DMS 273 (cell line): ENCODE measurements at regions not wholly inside any gene's neighbourhood (a gene's known extent, or its start where the extent isn't known, plus 50 kb on each side); places are given as distances from the start of the nearest gene placed in this dataset.

Source experiments
- DNase-seq: peaks from one replicate; lab custom pipeline; 2025; ENCODE audit not compliant: unreplicated experiment; lab: John Stamatoyannopoulos, UW

DNA sequence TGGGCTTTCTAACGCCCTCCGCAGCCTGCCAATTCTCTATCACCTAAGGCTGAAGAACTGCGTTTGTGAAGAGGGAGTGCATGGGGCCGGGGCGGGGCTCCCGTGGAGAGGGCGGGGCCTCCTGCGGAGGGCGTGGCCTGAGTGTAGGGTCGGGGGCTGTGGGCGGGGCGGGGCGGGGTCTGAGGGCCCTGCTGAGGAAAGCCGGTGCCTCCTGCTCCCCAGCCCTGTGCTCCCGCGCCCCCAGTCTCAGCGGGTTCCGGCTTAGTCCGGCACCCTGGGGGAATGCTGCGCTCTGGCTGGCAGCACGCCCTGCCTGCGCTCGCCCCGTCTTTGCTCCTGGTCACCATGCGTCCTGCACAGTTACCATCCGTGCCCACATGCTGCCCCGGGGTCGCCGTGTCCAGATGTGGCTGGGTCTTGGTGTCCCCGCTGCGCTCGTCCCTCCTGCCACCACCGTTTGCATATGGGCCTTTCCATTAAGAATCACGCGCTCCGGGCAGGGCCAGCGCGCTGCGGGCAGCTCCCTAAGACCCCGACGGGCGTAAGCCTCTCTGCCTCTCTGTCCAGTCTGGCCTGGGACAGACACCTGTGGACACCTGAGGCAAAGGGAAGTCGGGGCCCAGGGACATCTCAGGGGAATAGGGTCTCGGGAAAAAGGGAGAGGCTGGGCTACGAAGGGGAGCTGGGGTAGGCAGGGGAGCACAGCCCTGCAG, 144.0 kb upstream of the RET start:
- DNase-seq, result peak; percentile 48

DNA sequence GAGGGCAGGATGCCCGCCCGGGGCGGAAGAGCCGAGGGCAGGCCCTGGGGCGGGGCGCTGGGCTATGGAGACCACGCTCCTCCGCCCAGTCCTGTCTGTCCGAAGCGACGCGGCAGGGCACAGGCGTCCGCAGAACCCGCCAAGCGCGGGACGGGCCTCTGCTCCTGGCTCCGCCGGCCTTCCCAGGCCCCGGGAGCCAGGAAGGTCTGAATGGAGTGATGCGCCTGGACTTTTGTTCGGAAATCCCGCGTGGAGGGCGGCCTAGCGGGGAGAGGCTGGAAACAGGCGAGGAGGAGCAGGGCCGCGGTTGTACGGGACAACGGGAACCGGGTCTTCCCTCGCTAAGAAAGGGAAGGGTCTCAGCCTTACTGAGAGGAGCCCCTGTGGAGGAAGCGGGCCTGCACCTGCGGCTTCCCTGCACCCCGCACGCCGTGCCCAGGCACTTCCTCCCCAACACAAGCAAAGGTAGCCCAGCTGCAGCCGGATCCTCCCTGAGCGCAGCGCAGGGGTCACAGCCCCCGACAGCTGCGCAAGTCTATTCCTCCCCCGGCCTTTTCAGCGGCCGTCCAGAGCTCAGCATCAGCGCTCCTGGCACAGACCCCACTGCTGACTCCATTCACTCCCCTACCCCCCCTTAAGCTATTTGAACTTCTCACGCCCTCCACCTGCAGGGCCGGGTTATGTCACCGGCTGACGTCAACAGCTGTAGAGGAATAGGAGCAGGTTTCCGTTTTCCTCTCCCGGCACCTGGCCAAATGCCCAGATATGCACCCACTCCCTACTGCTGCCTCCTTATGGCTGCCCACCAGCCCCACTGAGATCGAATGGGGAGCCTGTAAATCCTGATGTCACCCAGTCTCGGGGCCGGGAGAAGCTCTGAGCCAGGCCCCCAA, 143.2 kb upstream of the RET start:
- DNase-seq, result peak; percentile 69

DNA sequence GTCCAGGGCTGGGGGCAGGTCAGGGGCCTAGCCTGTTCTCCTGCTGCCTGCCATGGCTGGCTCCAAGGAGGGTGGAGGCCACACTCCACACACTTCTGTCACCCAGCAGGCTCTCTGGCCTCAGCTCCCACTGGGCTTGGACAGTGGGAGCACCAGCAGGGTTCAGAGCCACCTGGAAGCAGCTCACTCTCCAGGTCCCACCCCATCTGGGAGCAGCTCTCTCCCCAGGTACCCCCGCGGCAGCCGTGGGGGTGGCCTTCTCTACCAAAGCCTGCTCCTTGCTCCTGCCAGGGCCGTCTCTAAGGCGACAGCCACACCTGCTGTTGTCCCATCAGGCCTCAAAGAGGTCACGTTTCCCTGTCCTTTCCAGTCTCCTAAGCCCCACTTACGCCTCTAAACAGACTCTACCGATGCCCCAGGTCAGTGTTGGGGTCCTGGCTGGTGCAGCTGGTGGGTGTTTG, 142.5 kb upstream of the RET start:
- DNase-seq, result no peak

DNA sequence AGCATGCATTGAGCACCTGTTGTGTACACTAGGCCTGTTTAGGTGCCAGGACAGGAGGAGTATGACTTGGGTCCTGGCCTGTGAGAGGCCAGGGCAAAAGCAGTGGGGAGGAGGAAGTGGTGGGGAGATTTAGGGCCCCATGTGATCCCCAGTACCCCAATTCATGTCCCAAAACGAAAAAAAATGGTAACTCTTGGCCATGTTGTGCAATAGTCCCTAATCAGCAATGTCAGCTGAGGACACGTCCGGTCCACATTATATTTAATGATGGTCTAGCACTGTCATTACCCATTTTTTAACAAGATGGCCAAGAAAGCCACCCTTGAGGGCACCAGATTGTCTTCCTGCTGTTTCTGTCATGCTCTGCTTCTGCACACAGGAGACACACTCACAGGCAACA, 142.0 kb upstream of the RET start:
- no peak for DNase-seq

DNA sequence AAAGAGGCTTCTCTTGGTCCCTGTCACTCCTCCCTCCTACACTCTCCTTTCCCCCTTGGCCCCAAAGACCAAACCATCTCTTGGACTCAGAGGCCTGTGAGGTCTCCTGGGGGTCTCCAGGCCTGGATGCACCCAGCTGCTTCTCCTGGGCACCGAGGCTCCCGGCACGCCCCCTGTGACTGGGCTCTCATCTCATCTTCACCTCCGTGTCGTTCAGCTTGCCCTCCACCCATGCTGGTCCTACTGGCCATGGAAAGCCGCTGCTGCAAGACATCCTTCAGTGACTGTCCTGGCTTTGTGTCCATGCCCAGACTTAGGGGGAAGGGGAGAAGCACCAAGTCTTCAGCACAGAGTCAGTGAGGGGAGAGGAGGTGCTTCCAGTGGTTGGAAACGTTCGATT, 141.4 kb upstream of the RET start:
- DNase-seq, result no peak

DNA sequence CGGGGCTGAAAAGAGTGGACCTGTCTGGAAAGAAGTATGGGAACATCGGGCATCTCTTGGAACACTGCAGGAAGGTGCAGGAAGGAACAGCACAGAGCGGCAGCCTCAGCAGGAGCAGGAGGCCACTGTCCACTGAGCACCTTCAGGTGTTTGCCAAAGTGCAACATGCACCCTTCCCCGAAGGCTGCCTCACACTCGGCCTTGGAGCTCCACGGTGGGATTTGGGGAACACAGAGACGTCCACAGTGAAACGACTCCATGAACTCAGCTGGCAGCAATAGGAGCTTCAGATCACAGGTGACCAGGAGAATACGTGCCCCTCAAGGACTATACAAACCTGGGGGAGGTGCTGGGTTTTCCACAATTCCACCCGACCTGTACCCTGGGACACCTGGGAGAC, 140.3 kb upstream of the RET start:
- DNase-seq, result no peak

DNA sequence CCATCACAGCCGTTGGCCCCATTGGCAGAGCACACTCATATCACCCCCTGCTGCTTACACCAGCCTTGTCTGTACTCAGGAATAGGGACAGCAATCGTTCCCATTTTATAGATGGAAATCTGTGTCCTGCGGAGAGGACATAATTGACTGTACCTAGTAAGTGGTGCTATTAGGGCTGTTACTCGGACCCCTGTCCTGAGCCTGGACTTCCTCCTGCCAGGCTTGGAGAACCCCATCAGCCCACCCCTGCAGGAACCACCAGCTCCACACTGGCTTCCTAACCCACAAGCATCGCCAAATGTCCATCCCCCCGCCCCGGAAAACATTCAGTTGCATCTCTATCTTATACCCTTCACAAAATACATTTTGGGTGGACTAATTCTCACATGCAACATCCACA, 139.8 kb upstream of the RET start:
- DNase-seq, result no peak

DNA sequence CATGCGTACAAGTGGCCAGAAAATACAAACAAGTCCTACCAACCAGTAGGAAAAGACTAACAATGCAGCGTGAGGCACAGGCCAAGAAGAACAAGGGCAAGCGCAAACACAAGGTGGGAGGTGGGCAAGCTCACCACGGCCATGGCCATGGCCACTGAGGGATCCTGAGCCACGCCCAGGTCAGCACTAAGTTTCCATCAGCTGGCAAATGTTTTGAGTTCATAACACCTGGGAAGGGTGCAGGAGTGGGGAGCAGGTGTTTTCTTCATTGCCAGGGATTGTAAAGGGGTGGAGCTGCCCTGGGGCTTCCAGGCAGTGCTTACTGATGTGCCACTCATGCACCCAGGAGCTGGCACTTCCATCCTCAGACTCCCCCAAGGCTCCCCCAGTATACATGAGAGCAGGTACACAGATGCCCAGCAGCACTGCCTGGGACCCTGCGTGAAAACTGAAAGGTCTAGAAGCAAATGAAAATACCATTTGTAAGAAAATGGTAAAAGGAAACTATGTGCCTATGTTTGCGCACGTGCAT, 139.2 kb upstream of the RET start:
- no peak for DNase-seq

DNA sequence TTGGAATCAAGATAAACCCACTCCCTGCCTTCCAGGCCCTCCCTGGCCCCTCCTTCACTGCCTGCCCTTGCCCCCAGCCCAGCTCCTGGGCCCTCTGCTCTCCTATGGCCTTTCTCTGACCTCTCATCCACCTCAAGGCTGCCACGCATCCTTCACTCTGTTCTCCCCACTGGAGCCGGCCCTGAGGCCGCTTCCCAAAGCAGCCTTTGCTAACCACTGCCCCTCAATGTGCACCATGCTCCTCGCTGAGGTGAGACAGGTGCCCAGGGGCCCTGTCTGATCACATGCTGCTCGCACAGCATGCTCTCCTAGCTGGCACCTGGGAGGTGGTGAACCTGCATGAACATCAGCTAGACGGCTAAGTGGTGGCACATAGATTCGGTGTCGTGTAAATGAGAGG, 138.5 kb upstream of the RET start:
- DNase-seq, result no peak

DNA sequence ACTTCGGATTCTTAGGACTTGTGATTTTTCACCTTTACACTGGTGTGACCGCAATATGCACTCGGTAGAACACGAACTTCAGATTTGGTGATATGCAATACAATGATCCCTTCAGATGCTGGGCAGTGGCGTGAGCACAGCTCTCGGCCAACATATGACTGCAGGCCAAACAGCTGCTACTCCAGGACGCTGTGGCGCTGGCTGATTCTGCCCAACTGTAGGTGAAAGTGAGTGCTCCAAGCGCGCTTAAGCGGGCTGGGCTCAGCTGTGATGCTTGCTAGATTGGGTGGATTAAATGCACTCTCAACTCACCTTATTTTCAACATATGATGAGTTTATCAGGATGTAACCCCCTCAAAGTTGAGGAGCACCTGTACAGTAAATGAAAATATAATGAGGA, 137.6 kb upstream of the RET start:
- no peak for DNase-seq

DNA sequence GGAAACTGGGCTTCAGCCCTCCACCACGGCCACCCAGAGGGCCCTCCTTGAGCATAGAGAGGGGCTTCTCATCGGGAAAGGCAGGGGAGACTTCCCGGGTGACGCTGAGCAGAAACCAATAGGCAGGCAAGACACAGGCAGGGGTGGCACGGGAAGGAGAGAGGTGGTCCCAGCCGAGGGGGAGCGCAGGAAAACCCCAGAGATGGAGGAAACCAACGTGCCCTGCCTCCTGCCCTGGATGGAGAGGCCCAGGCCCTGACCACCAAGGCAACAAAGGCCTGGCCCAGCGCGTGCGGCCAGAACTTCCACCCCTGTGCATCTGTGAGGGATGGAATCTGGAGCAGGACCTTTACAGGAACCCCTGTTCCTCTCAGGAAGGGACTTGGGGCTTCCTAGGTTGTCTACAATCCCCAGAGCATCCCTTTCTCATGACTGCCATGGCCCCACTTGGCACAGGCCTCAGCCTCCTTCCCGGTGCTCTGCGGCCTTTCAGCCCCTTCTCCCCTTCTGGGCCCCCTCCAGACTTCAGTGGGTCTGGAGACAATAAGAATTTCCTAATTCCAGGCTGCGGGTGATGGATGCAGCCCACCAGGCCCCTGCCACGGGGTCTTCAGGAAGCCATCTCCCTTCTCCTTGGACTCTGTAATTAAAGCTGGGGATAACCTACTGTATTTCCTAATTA, 137.0 kb upstream of the RET start:
- no peak for DNase-seq

DNA sequence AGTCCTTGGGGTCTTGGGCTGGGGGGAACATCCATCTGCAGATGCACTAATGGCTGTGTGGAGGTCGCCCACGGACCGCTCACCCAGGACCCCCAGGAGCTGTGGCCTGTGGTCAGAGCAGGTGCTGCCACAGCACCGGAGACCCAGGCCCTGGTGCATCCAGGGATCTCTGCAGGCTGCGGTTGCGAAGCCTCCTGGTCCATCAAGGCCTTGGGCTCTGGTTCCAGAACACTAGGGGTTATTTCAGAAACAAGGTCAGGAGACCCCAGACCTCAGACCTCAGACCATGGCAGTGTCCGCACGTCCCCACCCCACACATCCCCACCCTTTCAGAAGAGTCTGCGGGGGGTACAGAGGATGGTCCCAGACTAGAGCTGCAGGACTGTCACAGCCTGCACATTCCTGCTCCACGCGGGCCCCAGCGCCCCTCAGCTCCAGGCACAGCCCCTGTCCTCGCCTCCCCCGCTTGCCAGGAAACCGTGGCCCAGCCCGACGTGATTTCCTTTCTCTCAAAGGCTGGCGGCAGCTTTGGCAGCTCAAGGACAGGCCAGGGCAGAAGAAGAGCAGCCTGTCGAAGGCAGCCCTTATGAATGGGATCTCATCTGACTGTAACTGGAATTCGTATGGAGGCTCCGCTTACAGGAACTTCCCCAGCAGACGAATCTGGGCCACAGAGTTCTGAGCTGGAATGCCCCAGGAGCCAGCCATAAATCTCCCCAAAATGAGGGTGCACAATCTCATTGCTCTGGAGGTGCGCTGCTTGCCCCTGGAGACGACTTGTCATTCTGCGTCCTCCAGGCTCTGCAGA, 136.2 kb upstream of the RET start:
- no peak for DNase-seq

DNA sequence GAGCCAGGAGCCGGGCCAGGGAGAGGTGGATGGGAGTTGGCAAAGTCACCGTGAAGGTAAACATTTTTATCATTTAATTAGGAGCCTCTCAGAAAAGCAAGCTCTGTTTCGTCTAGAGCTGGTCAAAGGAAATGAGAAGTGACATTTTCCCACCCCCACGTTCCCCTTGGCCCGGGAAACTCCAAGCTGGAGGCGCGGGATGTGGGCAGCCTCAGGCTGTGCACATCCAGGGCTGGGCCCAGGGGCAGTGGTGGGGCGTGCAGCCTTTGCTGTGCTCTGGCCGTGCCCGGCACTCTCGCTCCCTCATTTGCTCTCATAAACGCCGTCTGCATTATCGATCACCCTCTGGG, 135.6 kb upstream of the RET start:
- no peak for DNase-seq

DNA sequence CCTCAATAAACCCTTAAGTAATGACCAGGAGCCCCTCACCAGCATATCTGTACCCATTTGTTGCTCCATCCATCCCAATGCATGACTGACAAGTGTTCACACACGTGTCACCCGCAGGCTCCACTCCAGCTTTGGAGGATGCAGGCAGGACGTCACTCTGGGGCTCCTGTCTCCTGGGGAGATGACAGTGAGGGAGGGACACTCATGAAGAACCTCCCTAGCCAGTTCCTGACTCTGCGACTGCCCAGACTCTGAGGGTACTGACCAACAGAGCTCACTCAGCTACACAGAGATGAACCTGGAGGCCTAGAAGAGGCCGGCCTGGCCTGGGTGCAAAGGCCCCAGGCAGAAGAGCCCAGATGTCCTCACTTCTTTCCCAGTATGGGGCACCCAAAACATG, 135.1 kb upstream of the RET start:
- no peak for DNase-seq

DNA sequence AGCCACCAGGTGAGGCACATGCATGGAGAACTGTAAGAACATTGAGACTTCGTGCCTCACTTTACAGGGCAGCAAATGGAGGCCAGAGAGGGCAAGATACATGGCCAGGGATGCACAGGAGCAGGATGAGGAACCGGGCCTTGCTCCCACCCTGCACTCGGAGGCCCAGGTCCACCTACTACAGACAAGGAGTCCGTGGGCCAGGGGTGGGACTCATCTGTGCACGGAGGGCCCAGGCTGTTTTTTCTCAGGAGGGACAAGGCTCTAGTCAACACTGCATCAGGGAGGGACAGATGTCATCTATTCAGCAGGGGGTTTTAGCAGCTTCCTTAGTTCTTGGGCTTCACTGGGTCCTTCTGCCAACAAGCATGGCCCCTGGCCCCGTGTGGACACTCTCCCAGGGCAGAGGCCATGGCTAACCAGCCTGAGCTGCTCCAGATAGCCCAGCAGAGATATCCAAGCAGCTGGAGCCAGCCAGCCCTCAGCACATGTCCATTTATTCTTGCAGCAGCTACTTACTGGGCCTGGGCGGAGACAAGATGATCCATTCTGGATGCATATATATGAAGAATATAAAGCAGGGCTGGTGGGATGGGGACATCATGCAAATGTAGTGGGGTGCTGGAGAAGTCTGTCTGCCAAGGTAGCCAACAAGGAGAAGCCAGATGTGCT, 134.5 kb upstream of the RET start:
- no peak for DNase-seq

DNA sequence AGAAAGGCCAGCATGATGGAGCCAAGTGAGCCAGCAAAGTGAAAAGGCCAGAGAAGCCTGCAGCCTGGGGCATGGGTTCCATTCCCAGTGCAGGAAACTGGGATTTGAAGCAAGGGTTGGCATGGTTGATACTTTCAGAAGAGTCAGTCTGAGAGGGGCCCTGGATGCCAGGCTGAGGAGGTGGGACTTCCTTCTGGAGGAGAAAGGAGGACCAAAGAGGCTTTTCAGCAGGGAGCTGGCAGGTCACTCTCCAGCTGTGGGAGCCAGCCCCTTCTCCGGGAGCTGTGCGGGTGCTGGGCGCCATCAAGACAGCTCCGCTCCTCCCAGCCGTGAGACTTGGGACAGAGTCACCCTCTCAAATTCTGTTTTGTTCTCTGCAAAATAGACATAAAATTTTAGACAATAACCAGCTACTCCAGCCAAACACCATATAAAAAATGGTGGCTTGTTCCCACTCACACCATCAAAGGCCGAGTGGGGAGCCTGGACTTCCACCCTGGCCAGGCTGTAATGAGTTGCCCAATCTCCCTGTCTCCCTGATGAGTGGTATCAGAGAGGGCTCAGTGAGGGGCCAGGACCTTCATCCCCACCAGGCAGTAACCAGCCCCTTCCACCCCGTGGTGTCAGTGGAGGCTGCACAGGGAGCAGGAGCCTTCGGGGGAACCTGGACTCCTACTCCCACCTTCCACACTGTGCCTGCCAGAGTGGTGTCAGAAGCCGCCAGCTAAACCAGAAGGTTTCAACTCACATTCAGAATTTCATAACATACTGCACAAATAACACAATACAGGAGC, 133.6 kb upstream of the RET start:
- no peak for DNase-seq

DNA sequence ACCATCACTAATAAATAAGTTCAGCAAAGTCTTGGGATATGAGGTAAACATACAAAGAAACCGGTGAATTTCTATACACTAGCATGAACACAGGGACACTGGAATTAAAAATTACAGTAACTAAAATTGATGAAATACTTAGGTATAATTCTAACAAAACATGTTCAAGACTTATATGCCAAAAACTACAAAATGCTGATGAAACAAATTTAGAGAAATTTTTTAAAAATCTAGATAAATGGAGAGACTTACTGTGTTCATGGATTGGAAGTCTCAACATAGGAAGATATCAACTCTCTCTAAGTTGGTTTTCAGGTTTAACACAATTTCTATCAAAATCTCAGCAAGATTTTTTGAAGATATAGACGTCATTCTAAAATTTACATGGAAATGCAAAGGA, 128.8 kb upstream of the RET start:
- DNase-seq, result no peak

DNA sequence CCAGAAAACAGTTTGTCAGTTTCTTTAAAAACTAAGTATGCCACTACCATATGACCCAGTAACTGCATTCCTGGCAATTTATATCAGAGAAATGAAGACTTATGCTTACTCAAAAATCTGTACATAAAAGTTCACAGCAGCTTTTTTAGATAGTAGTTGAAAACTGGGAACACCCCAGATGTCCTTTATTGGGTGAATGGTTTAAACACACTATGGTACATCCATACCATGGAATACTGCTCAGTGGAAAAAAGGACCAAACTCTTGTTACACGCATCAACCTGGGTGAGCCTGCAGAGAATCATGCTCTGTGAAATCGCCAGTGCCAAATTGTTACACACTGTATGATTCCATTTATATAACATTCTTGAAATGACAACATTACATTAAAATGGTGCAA, 127.6 kb upstream of the RET start:
- no peak for DNase-seq

DNA sequence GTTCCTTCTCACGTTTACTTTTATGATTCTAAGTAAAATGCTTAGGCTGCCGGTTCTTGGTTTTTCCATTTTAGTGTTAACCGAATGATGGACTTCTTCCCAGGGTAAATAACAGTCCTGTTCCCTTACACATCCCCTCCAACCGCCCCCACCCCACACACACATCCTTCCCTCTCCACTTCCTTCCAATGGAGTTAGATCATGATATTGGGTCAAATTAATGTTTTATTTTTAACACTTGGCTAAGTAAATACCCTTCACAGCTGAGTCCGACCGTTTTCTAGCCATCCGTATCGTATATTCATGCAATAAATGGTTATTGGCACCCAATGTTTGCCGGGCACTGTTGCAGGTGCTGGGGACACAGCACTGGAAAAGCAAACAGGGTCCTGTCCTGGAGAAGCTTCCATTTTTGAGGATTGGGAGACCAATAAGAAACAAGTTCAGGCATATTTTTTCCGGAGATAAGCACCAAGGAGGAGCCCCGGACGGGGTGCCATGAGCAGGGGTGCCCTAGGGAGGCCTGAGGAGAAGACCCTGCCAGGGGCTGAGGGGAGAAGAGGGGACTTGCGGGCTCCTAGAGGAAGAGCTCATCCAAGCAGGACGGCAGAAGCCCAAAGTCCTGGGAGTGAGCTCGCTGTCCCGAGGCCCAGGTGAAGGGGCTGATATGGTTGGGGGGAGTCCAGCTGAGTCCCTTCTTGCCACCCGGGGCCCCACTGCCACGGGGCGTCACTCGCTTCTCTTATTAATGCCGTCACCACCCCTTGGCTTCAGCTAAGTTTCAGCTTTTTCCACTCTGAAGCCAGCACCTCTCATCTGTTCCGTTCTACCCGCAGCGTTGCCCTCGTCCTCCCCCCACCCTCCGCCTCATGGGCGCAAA, 126.0 kb upstream of the RET start:
- no peak for DNase-seq
